HEK293 (cell line): ENCODE measurements at regions not wholly inside any gene's neighbourhood (a gene's known extent, or its start where the extent isn't known, plus 50 kb on each side); places are given as distances from the start of the nearest gene placed in this dataset.

ENCODE experiments used
- CTCF ChIA-PET: fragments of 350-600 bp; formaldehyde crosslinking; extraction: SDS; loops from one replicate; lab custom pipeline; 2021; ENCODE audit warnings: antibody characterized with exemption; lab: Yijun Ruan, JAX
- POLR2A ChIA-PET: fragments of 300-600 bp; formaldehyde crosslinking; extraction: SDS; loops from one replicate; lab custom pipeline; 2020; ENCODE audit warnings: antibody characterized with exemption, inconsistent platforms; lab: Yijun Ruan, JAX
- H3K27ac ChIP-seq: fragments of 200-500 bp; sonication (Bioruptor generic); 2 replicates; pipeline ENCODE4 v1.5.1; 2014; ENCODE audit warnings: low read depth, low read length, control low read depth, inconsistent platforms; ENCODE audit errors: extremely low read depth
- H3K36me3 ChIP-seq, 2 experiments: fragments of 200-500 bp in 1 of 2; sonication (Bioruptor generic) in 1 of 2; 1 replicate in 1 of 2; 2 replicates in 1 of 2; pipeline ENCODE4 v1.5.1; 2014 to 2017; ENCODE audit warnings: inconsistent platforms in 2 of 2, low read length in 2 of 2; ENCODE audit not compliant: control insufficient read depth in 2 of 2, insufficient read depth in 1 of 2
- H3K4me1 ChIP-seq: fragments of 200-500 bp; sonication (Bioruptor generic); 2 replicates; pipeline ENCODE4 v1.5.1; 2014; ENCODE audit warnings: mild to moderate bottlenecking, low read length, inconsistent platforms; ENCODE audit not compliant: control insufficient read depth, insufficient read depth
- H3K4me3 ChIP-seq: 2 replicates; pipeline ENCODE4 v1.5.1; 2011; ENCODE audit warnings: low read depth, mild to moderate bottlenecking, control low read depth, low read length, moderate library complexity
- H3K9me3 ChIP-seq: fragments of 200-500 bp; sonication (Bioruptor generic); 2 replicates; pipeline ENCODE4 v1.5.1; 2014; ENCODE audit warnings: low read depth, low read length, inconsistent platforms; ENCODE audit not compliant: control insufficient read depth, insufficient read depth
- GLI4 ChIP-seq: fragments of 450-650 bp; formaldehyde crosslinking; IDR thresholded peaks from 2 replicates; pipeline ENCODE4 v1.5.1; 2016; ENCODE audit warnings: missing biosample characterization, missing genetic modification characterization
- HOXD13 ChIP-seq: sonication (generic); formaldehyde crosslinking; IDR thresholded peaks from 2 replicates; pipeline ENCODE4 v1.8.0; 2022; ENCODE audit warnings: missing genetic modification reagents, borderline replicate concordance
- MYNN ChIP-seq: fragments of 450-650 bp; formaldehyde crosslinking; IDR thresholded peaks from 2 replicates; pipeline ENCODE4 v1.5.1; 2016; ENCODE audit warnings: missing biosample characterization, missing genetic modification characterization, borderline replicate concordance
- ZBTB10 ChIP-seq: fragments of 450-650 bp; formaldehyde crosslinking; IDR thresholded peaks from 2 replicates; pipeline ENCODE4 v1.5.1; 2016; ENCODE audit warnings: missing biosample characterization, missing genetic modification characterization
- ZFHX2 ChIP-seq: fragments of 450-650 bp; formaldehyde crosslinking; conservative IDR thresholded peaks from 2 replicates; pipeline ENCODE4 v1.5.1; 2016; ENCODE audit warnings: missing biosample characterization, missing genetic modification characterization
- ZFP69B ChIP-seq: fragments of 450-650 bp; formaldehyde crosslinking; IDR thresholded peaks from 2 replicates; pipeline ENCODE4 v1.5.1; 2016; ENCODE audit warnings: missing biosample characterization, missing genetic modification characterization
- ZNF138 ChIP-seq: fragments of 450-650 bp; formaldehyde crosslinking; IDR thresholded peaks from 2 replicates; pipeline ENCODE4 v1.5.1; 2016; ENCODE audit warnings: missing biosample characterization, missing genetic modification characterization, borderline replicate concordance
- ZNF16 ChIP-seq: fragments of 450-650 bp; formaldehyde crosslinking; IDR thresholded peaks from 2 replicates; pipeline ENCODE4 v1.5.1; 2016; ENCODE audit warnings: low read depth, missing biosample characterization, missing genetic modification characterization
- ZNF24 ChIP-seq: fragments of 450-650 bp; formaldehyde crosslinking; IDR thresholded peaks from 2 replicates; pipeline ENCODE4 v1.5.1; 2016; ENCODE audit warnings: missing biosample characterization, missing genetic modification characterization
- ZNF311 ChIP-seq: fragments of 450-650 bp; formaldehyde crosslinking; IDR thresholded peaks from 2 replicates; pipeline ENCODE4 v1.5.1; 2017; ENCODE audit warnings: missing biosample characterization, missing genetic modification characterization, borderline replicate concordance
- ZNF423 ChIP-seq: fragments of 450-650 bp; formaldehyde crosslinking; IDR thresholded peaks from 2 replicates; pipeline ENCODE4 v1.5.1; 2016; ENCODE audit warnings: missing biosample characterization, missing genetic modification characterization
- ZNF549 ChIP-seq: fragments of 450-650 bp; IDR thresholded peaks from 2 replicates; pipeline ENCODE4 v1.5.1; 2018; ENCODE audit warnings: missing biosample characterization, missing genetic modification characterization, mild to moderate bottlenecking, inconsistent platforms, moderate library complexity
- ZNF560 ChIP-seq: fragments of 450-650 bp; formaldehyde crosslinking; IDR thresholded peaks from 2 replicates; pipeline ENCODE4 v1.5.1; 2017; ENCODE audit warnings: missing biosample characterization, missing genetic modification characterization, borderline replicate concordance
- ZNF660 ChIP-seq: fragments of 450-650 bp; IDR thresholded peaks from 2 replicates; pipeline ENCODE4 v1.5.1; 2018; ENCODE audit warnings: missing biosample characterization, mild to moderate bottlenecking, missing genetic modification characterization
- ZNF792 ChIP-seq: fragments of 450-650 bp; formaldehyde crosslinking; IDR thresholded peaks from 2 replicates; pipeline ENCODE4 v1.5.1; 2016; ENCODE audit warnings: missing biosample characterization, missing genetic modification characterization
- TF ChIP-seq, protein P1 (sequence below): fragments of 450-650 bp; formaldehyde crosslinking; IDR thresholded peaks from 2 replicates; pipeline ENCODE4 v1.5.1; 2017; ENCODE audit warnings: missing biosample characterization, missing genetic modification characterization

DNA sequence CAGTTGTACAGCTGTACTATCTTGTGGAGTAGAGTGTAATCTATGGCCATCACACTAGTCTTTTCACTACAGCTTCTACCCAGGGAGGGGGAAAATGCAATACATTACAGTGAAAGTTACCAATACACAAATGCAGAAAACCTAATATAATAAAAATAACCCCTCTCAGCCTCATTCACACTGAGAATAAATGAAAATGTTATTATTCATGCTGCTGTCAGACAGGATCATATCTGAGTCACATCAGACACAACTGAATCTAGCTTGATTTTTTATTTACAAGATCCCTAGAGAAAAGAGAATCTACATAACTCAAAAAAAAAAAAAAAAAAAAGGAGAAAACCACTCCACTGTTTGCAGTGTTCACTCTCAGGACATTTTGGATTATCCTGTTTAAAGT, 293.9 kb upstream of the ESRRG start (continued):
- no peak for TF ChIP-seq ZNF423

- no peak overlapping the region for H3K27ac ChIP-seq
- no peaks in the 10 kb centered on the region for H3K4me1 ChIP-seq
- no peaks in the 10 kb centered on the region for H3K36me3 ChIP-seq
- H3K4me3 ChIP-seq, result no peak overlapping the region
- ChIA-PET POLR2A (interaction anchor here (0.6 kb wide), 1 partner anchor 146 kb away, joined by 6 read pairs; no protein-coding TSS in a partner anchor), CTCF (no interaction called here)
- TF ChIP-seq ZNF549 (tag by site-specific recombination), result no peak
- no peak for TF ChIP-seq ZFHX2 (tag by site-specific recombination)
- TF ChIP-seq ZNF24 (tag by site-specific recombination), result no peak
- TF ChIP-seq GLI4 (tag by site-specific recombination), result no peak
- TF ChIP-seq ZNF16 (tag by site-specific recombination), result no peak
- TF ChIP-seq ZNF660, result no peak
- no peak for TF ChIP-seq ZFP69B (tag by site-specific recombination)
- TF ChIP-seq HOXD13 (CRISPR knock-in tag), result no peak
- no peak for TF ChIP-seq ZNF311 (tag by site-specific recombination)
- no peaks in the 10 kb centered on the region for H3K9me3 ChIP-seq
Measured at GRCh38 chr1:217014066-217014465, 290.8 kb upstream of the ESRRG start.

DNA sequence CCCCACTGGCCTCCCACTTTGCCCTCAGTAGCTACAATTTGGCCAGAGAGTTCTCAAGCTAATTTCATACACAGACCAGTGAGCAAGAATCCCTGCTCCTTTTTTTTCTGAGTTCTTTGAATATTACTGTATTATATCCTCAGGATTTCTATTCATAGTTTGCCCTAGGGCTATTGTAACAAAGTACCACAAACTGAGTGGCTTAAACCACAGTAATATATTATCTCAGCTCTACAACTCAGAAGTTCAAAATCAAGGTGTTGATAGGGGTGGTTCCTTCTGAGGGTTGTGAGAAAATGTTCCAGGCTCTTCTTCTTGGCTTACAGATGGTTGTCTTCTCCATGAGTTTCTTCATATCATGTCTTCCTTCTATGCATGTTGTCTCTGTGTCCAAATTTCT, 289.4 kb upstream of the ESRRG start:
- no peaks in the 10 kb centered on the region for H3K4me1 ChIP-seq
- no peak overlapping the region for H3K4me3 ChIP-seq
- H3K9me3 ChIP-seq, result no peaks in the 10 kb centered on the region
- H3K27ac ChIP-seq, result no peak overlapping the region
- POLR2A ChIA-PET, result no interaction called here
- no peak for TF ChIP-seq ZNF792
- no peak for TF ChIP-seq ZNF560
- no peak for TF ChIP-seq MYNN
- TF ChIP-seq, protein P1, sequence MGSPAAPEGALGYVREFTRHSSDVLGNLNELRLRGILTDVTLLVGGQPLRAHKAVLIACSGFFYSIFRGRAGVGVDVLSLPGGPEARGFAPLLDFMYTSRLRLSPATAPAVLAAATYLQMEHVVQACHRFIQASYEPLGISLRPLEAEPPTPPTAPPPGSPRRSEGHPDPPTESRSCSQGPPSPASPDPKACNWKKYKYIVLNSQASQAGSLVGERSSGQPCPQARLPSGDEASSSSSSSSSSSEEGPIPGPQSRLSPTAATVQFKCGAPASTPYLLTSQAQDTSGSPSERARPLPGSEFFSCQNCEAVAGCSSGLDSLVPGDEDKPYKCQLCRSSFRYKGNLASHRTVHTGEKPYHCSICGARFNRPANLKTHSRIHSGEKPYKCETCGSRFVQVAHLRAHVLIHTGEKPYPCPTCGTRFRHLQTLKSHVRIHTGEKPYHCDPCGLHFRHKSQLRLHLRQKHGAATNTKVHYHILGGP (tag by site-specific recombination), result no peak
- H3K36me3 ChIP-seq, result no peaks in the 10 kb centered on the region
- CTCF ChIA-PET, result interaction anchor here (0.6 kb wide), 2 partner anchors 123 to 628 kb away, joined by 3 to 4 read pairs; no protein-coding TSS in a partner anchor

- TF ChIP-seq ZNF138 (tag by site-specific recombination), result no peak
- TF ChIP-seq ZBTB10 (tag by site-specific recombination), result no peak
- TF ChIP-seq, all 188 proteins: peak for 0
- CTCF ChIA-PET, result no interaction called here
- POLR2A ChIA-PET, result no interaction called here
- Histone ChIP-seq H3K9me3 (no peaks in the 10 kb centered on the region), H3K36me3 (no peaks in the 10 kb centered on the region), H3K4me1 (no peaks in the 10 kb centered on the region), H3K4me3 (no peak overlapping the region), H3K27ac (no peak overlapping the region)
Measured at GRCh38 chr1:217011097-217011496, 287.9 kb upstream of the ESRRG start.
